Mesodermal cell (in vitro differentiated cells): ENCODE measurements at regions not wholly inside any gene's neighbourhood (a gene's known extent, or its start where the extent isn't known, plus 50 kb on each side); places are given as distances from the start of the nearest gene placed in this dataset.

Experiments used
- H3K27ac ChIP-seq: 2 replicates; pipeline ENCODE4 v1.7.0; 2013; ENCODE audit warnings: mild to moderate bottlenecking, low read depth, low read length, moderate library complexity; ENCODE audit not compliant: severe bottlenecking
- H3K36me3 ChIP-seq: 2 replicates; pipeline ENCODE4 v1.7.1; 2013; ENCODE audit warnings: mild to moderate bottlenecking, low read length, moderate library complexity; ENCODE audit not compliant: control insufficient read depth, insufficient read depth
- H3K4me1 ChIP-seq: one replicate; pipeline ENCODE4 v1.7.1; 2013; ENCODE audit warnings: mild to moderate bottlenecking, low read length; ENCODE audit not compliant: insufficient read depth, control insufficient read depth, poor library complexity, severe bottlenecking
- H3K4me3 ChIP-seq: 2 replicates; pipeline ENCODE4 v1.7.0; 2013; ENCODE audit warnings: low read length, control low read depth, mild to moderate bottlenecking; ENCODE audit not compliant: insufficient read depth, poor library complexity, severe bottlenecking; ENCODE audit errors: extremely low read depth
- H3K9me3 ChIP-seq: 2 replicates; pipeline ENCODE4 v1.7.1; 2013; ENCODE audit warnings: mild to moderate bottlenecking, low read length, moderate library complexity; ENCODE audit not compliant: control insufficient read depth
- WGBS, 2 experiments: methylation state at CpG; one replicate each; pipeline ENCODE4 v1.1.5; 2013; ENCODE audit warnings: missing lambda C conversion rate in 2 of 2; ENCODE audit not compliant: insufficient coverage in 2 of 2; 5-methylcytosine and 5-hydroxymethylcytosine counted together

GRCh38 chr22:49102367-49102766 lies 725.3 kb downstream of the BRD1 start:
- H3K4me3 ChIP-seq, result no peak overlapping the region

GRCh38 chr22:49101873-49102272 lies 725.8 kb downstream of the BRD1 start:
- no peaks in the 10 kb centered on the region for H3K4me1 ChIP-seq
- H3K4me3 ChIP-seq, result no peak overlapping the region
- no peaks in the 10 kb centered on the region for H3K9me3 ChIP-seq
- 76 to 80% methylated on average over 5 to 8 of the region's 8 CpGs for WGBS, 2 experiments
- no peaks in the 10 kb centered on the region for H3K36me3 ChIP-seq
- H3K27ac ChIP-seq, result no peak overlapping the region

More at GRCh38 chr22:49102367-49102766, 725.3 kb downstream of the BRD1 start:
- no peaks in the 10 kb centered on the region for H3K4me1 ChIP-seq
- no peaks in the 10 kb centered on the region for H3K36me3 ChIP-seq
- WGBS, 2 experiments, result 89% methylated on average over 20 of the region's 20 CpGs
- H3K27ac ChIP-seq, result no peak overlapping the region
- no peaks in the 10 kb centered on the region for H3K9me3 ChIP-seq

- Histone ChIP-seq H3K4me3 (no peak overlapping the region), H3K4me1 (no peaks in the 10 kb centered on the region), H3K36me3 (no peaks in the 10 kb centered on the region), H3K27ac (no peak overlapping the region), H3K9me3 (no peaks in the 10 kb centered on the region)
- WGBS, 2 experiments, result 82 to 95% methylated on average over 4 to 7 of the region's 8 CpGs
These were observed 726.4 kb downstream of the BRD1 start for GRCh38 chr22:49101225-49101624.

GRCh38 chr22:49100773-49101172 lies 726.9 kb downstream of the BRD1 start:
- Histone ChIP-seq H3K4me3 (no peak overlapping the region), H3K4me1 (no peaks in the 10 kb centered on the region), H3K36me3 (no peaks in the 10 kb centered on the region), H3K9me3 (no peaks in the 10 kb centered on the region), H3K27ac (no peak overlapping the region)
- WGBS, 2 experiments, result 94 to 97% methylated on average over 16 to 17 of the region's 17 CpGs

- Histone ChIP-seq H3K4me3 (no peak overlapping the region), H3K9me3 (no peaks in the 10 kb centered on the region), H3K36me3 (no peaks in the 10 kb centered on the region), H3K4me1 (no peaks in the 10 kb centered on the region), H3K27ac (no peak overlapping the region)
- 85 to 90% methylated on average over 8 to 9 of the region's 9 CpGs for WGBS, 2 experiments
These were observed 727.4 kb downstream of the BRD1 start for GRCh38 chr22:49100316-49100715.

- no peaks in the 10 kb centered on the region for H3K4me1 ChIP-seq
- H3K36me3 ChIP-seq, result no peaks in the 10 kb centered on the region
- no peak overlapping the region for H3K4me3 ChIP-seq
- WGBS, 2 experiments, result 84% methylated on average over 12 to 14 of the region's 15 CpGs
- H3K9me3 ChIP-seq, result no peaks in the 10 kb centered on the region
- H3K27ac ChIP-seq, result no peak overlapping the region
These were observed 728.1 kb downstream of the BRD1 start for GRCh38 chr22:49099496-49100124.

- Histone ChIP-seq H3K36me3 (no peaks in the 10 kb centered on the region), H3K9me3 (no peaks in the 10 kb centered on the region), H3K27ac (no peak overlapping the region), H3K4me1 (no peaks in the 10 kb centered on the region), H3K4me3 (no peak overlapping the region)
- 90 to 97% methylated on average over 8 to 10 of the region's 14 CpGs for WGBS, 2 experiments
These were observed 728.6 kb downstream of the BRD1 start for GRCh38 chr22:49099089-49099488.

GRCh38 chr22:49097966-49098365 lies 729.7 kb downstream of the BRD1 start:
- H3K36me3 ChIP-seq, result no peaks in the 10 kb centered on the region
- no peaks in the 10 kb centered on the region for H3K9me3 ChIP-seq
- H3K27ac ChIP-seq, result no peak overlapping the region
- H3K4me3 ChIP-seq, result no peak overlapping the region
- WGBS, 2 experiments, result 89 to 100% methylated on average over 7 to 9 of the region's 10 CpGs
- no peaks in the 10 kb centered on the region for H3K4me1 ChIP-seq

- H3K9me3 ChIP-seq, result no peaks in the 10 kb centered on the region
- H3K4me1 ChIP-seq, result no peaks in the 10 kb centered on the region
- WGBS, 2 experiments, result 92 to 95% methylated on average over 18 to 20 of the region's 20 CpGs
- no peak overlapping the region for H3K27ac ChIP-seq
- H3K4me3 ChIP-seq, result no peak overlapping the region
- no peaks in the 10 kb centered on the region for H3K36me3 ChIP-seq
These were observed 730.3 kb downstream of the BRD1 start for GRCh38 chr22:49097171-49097925.

- WGBS, 2 experiments, result 91 to 94% methylated on average over 6 to 8 of the region's 9 CpGs
- no peak overlapping the region for H3K27ac ChIP-seq
- H3K4me3 ChIP-seq, result no peak overlapping the region
- no peaks in the 10 kb centered on the region for H3K9me3 ChIP-seq
- no peaks in the 10 kb centered on the region for H3K36me3 ChIP-seq
- H3K4me1 ChIP-seq, result no peaks in the 10 kb centered on the region
These were observed 731.2 kb downstream of the BRD1 start for GRCh38 chr22:49096476-49096875.

- WGBS, 2 experiments, result 91 to 93% methylated on average over 11 to 15 of the region's 19 CpGs
- Histone ChIP-seq H3K4me1 (no peaks in the 10 kb centered on the region), H3K27ac (no peak overlapping the region), H3K9me3 (no peaks in the 10 kb centered on the region), H3K4me3 (no peak overlapping the region), H3K36me3 (no peaks in the 10 kb centered on the region)
These were observed 732.3 kb downstream of the BRD1 start for GRCh38 chr22:49095366-49095765.
